Right lobe of liver (tissue), 6 donors: ENCODE measurements at regions not wholly inside any gene's neighbourhood (a gene's known extent, or its start where the extent isn't known, plus 50 kb on each side); places are given as distances from the start of the nearest gene placed in this dataset.

Experiments
- ATAC-seq, 4 donors: fragments of 200-7000 bp; cut with Tn5 transposase; one replicate each; pipeline ENCODE4 v1.9.1; 2020; ENCODE audit warnings: mild to moderate bottlenecking in 4 of 4, moderate library complexity in 4 of 4
- DNase-seq, 3 donors: peaks; one replicate each; pipeline ENCODE4 v3.0.0-alpha.2; 2020
- H3K27ac ChIP-seq, 3 donors: fragments of 200-600 bp; one replicate each; pipeline ENCODE4 v1.8.0; 2022
- H3K27me3 ChIP-seq, 2 donors: fragments of 200-600 bp; one replicate each; pipeline ENCODE4 v1.8.0; 2022
- H3K36me3 ChIP-seq, 4 donors: fragments of 200-600 bp; sonication (generic) in 1 of 4; one replicate each; pipeline versions ENCODE4 v1.5.1 to v1.8.0; 2017 to 2022; ENCODE audit warnings: control low read depth in 1 of 4
- H3K4me1 ChIP-seq, 4 donors: fragments of 200-600 bp; sonication (generic) in 1 of 4; one replicate each; pipeline versions ENCODE4 v1.5.1 to v1.8.0; 2017 to 2022; ENCODE audit warnings: control low read depth in 1 of 4
- H3K4me3 ChIP-seq, 3 donors: fragments of 200-600 bp; one replicate each; pipeline ENCODE4 v1.8.0; 2022
- H3K9me3 ChIP-seq, 4 donors: fragments of 200-600 bp; sonication (generic) in 1 of 4; one replicate each; pipeline versions ENCODE4 v1.5.1 to v1.8.0; 2017 to 2022; ENCODE audit warnings: control low read depth in 1 of 4
- POLR2A ChIP-seq: fragments of 450-650 bp; IDR thresholded peaks from one replicate; pipeline ENCODE4 v1.6.1; 2017; ENCODE audit warnings: antibody characterized with exemption, mild to moderate bottlenecking
- WGBS: methylation state at CpG from one replicate; pipeline ENCODE4 v1.1.6; 2018; ENCODE audit warnings: low coverage, low lambda C conversion rate; ENCODE audit not compliant: insufficient coverage; ENCODE audit errors: missing lambda C conversion rate; 5-methylcytosine and 5-hydroxymethylcytosine counted together
- intact Hi-C, 2 donors: fragments of 100-400 bp; cut with DNase I; formaldehyde crosslinking; loops; one replicate each; pipeline versions ENCODE4 v1.11.2 to v1.14.1; 2022
- TF ChIP-seq, protein P1 (sequence below), 4 donors: fragments of 200-600 bp in 3 of 4; fragments of 450-650 bp in 1 of 4; IDR thresholded peaks; one replicate each; pipeline versions ENCODE4 v1.5.1 to v1.8.0; 2016 to 2022; ENCODE audit warnings: antibody characterized with exemption in 4 of 4, mild to moderate bottlenecking in 2 of 4
- donor health status: DM: no; HTN: yes; CAD: no.
- donor health status: DM: no; HTN: no; CAD: no.
- donor health status: DM: no; HTN: no; CAD: no.
- donor health status: DM: no; HTN: yes; CAD: no.
- donor health status: DM: no; HTN: yes; CAD: no.

DNA sequence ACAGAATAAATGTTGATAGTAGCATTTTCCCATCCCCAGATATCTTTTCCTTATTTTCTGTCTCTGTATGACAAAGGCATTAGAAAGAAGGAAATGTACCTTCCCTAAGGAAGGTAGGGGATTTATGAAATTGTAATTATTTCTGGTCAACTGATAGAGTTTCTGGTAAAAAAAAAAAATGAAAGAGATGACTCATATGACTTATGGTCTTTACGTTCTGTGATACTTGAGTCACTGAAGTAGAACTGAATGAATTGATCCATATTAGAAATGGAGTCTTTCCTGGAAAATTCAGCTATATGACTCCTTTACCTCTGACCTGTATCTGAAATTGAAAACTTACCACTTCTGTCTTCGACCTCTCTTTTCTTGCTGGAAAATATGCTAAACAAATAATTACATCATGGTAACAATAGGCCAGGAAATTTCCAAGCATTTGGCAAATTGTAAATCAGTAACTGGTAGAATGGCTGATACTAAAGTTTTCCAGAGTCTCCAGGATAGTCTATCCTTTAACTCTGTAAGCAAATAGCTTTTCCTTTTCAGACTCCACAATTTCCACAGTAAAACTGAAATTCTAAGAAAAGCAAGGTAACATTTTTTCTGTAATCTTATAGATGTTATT, 364.3 kb upstream of the PTBP2 start:
- Histone ChIP-seq H3K4me1 (no peaks in the 10 kb centered on the region), H3K9me3 (no peaks in the 10 kb centered on the region), H3K27me3 (no peaks in the 10 kb centered on the region), H3K4me3 (no peak overlapping the region), H3K27ac (no peak overlapping the region), H3K36me3 (no peaks in the 10 kb centered on the region)
- intact Hi-C loops: no loop called here
- DNase-seq: no peak
- WGBS: 47% methylated on average over 2 of the region's 2 CpGs
- no peak for ATAC-seq
- TF ChIP-seq POLR2A: no peak
- TF ChIP-seq, protein P1, sequence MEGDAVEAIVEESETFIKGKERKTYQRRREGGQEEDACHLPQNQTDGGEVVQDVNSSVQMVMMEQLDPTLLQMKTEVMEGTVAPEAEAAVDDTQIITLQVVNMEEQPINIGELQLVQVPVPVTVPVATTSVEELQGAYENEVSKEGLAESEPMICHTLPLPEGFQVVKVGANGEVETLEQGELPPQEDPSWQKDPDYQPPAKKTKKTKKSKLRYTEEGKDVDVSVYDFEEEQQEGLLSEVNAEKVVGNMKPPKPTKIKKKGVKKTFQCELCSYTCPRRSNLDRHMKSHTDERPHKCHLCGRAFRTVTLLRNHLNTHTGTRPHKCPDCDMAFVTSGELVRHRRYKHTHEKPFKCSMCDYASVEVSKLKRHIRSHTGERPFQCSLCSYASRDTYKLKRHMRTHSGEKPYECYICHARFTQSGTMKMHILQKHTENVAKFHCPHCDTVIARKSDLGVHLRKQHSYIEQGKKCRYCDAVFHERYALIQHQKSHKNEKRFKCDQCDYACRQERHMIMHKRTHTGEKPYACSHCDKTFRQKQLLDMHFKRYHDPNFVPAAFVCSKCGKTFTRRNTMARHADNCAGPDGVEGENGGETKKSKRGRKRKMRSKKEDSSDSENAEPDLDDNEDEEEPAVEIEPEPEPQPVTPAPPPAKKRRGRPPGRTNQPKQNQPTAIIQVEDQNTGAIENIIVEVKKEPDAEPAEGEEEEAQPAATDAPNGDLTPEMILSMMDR (IDR thresholded peaks at IDR 0.05): no peak

- H3K4me1 ChIP-seq: no peaks in the 10 kb centered on the region
- no peak overlapping the region for H3K4me3 ChIP-seq
- H3K36me3 ChIP-seq: no peaks in the 10 kb centered on the region
- TF ChIP-seq POLR2A: no peak
- TF ChIP-seq, protein P1 (IDR thresholded peaks at IDR 0.05): no peak
- intact Hi-C loops: no loop called here
- no peak for ATAC-seq
- no peaks in the 10 kb centered on the region for H3K9me3 ChIP-seq
- DNase-seq: no peak
- WGBS: 92% methylated on average over 3 of the region's 3 CpGs
- H3K27me3 ChIP-seq: no peaks in the 10 kb centered on the region
- no peak overlapping the region for H3K27ac ChIP-seq
These were observed 363.5 kb upstream of the PTBP2 start for GRCh38 chr1:96358057-96358456.

- H3K27me3 ChIP-seq: no peaks in the 10 kb centered on the region
- 70% methylated on average over 1 of the region's 1 CpG for WGBS
- no peak overlapping the region for H3K4me3 ChIP-seq
- no peak overlapping the region for H3K27ac ChIP-seq
- TF ChIP-seq POLR2A: no peak
- TF ChIP-seq, protein P1 (IDR thresholded peaks at IDR 0.05): no peak
- DNase-seq: no peak
- H3K36me3 ChIP-seq: no peaks in the 10 kb centered on the region
- intact Hi-C loops: no loop called here
- H3K9me3 ChIP-seq: no peaks in the 10 kb centered on the region
- H3K4me1 ChIP-seq: no peaks in the 10 kb centered on the region
- no peak for ATAC-seq
These were observed 361.4 kb upstream of the PTBP2 start for GRCh38 chr1:96360036-96360795.

DNA sequence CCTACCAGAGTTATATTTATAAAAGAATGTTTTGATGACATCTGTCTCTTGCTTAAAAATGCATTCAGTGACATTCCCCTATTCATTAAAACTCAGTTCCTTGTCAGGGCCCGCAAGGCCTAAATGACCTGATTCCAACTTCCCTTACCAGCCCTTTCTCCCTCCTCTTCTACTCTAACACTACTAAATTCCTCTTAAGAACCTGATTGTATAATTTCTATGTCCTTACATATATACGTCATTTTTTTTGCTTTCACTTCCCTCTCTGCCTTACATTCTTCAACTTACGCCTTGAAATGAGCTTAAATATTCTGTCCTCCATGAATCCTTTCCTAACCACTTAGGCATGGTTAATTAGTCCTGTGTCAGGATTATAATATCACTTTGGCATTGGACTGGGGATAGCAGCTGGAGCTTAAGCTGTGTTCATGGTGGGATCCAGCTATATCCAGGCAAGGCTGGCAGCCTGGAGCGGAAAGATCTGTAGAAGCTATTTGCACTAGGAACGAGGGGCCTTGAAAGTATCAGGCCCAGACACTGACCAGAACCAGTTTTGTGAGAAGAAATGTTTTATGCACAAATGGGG, 360.2 kb upstream of the PTBP2 start:
- ATAC-seq (no peak), DNase-seq (no peak)
- H3K9me3 ChIP-seq: no peaks in the 10 kb centered on the region
- no peak overlapping the region for H3K27ac ChIP-seq
- no peak overlapping the region for H3K4me3 ChIP-seq
- no peaks in the 10 kb centered on the region for H3K4me1 ChIP-seq
- 77% methylated on average over 5 of the region's 5 CpGs for WGBS
- intact Hi-C loops: no loop called here
- TF ChIP-seq, protein P1 (IDR thresholded peaks at IDR 0.05): no peak
- no peak for TF ChIP-seq POLR2A
- no peaks in the 10 kb centered on the region for H3K36me3 ChIP-seq
- no peaks in the 10 kb centered on the region for H3K27me3 ChIP-seq
